Liver (tissue), 8 donors: ENCODE measurements at regions not wholly inside any gene's neighbourhood (a gene's known extent, or its start where the extent isn't known, plus 50 kb on each side); places are given as distances from the start of the nearest gene placed in this dataset.

Source experiments
- DNase-seq: peaks from one replicate; pipeline ENCODE4 v3.0.0-alpha.2; 2017; ENCODE audit warnings: low spot score
- H3K27ac ChIP-seq, 2 donors: one replicate each; pipeline ENCODE4 v1.7.0; 2013; ENCODE audit warnings: inconsistent platforms in 2 of 2, low read length in 2 of 2, control low read depth in 1 of 2, low read depth in 1 of 2, mild to moderate bottlenecking in 1 of 2
- H3K27me3 ChIP-seq, 4 donors: one replicate each; pipeline versions ENCODE4 v1.6.1 to v1.7.0; 2013; ENCODE audit warnings: low read length in 3 of 4, inconsistent platforms in 1 of 4, mild to moderate bottlenecking in 1 of 4, moderate library complexity in 1 of 4; ENCODE audit not compliant: control insufficient read depth in 4 of 4, insufficient read depth in 4 of 4
- H3K36me3 ChIP-seq, 4 donors: one replicate each; pipeline versions ENCODE4 v1.6.1 to v1.7.0; 2013; ENCODE audit warnings: low read length in 3 of 4, mild to moderate bottlenecking in 3 of 4, low read depth in 1 of 4, moderate library complexity in 1 of 4; ENCODE audit not compliant: control insufficient read depth in 4 of 4, insufficient read depth in 3 of 4
- H3K4me1 ChIP-seq, 4 donors: one replicate each; pipeline versions ENCODE4 v1.6.1 to v1.7.0; 2013; ENCODE audit warnings: low read length in 3 of 4, mild to moderate bottlenecking in 3 of 4, moderate library complexity in 1 of 4; ENCODE audit not compliant: control insufficient read depth in 4 of 4, insufficient read depth in 4 of 4
- H3K4me3 ChIP-seq, 3 donors: one replicate each; pipeline versions ENCODE4 v1.6.1 to v1.7.0; 2013; ENCODE audit warnings: low read length in 3 of 3, control low read depth in 1 of 3, low read depth in 1 of 3, mild to moderate bottlenecking in 1 of 3
- H3K9ac ChIP-seq, 2 donors: one replicate each; pipeline ENCODE4 v1.7.0; 2013; ENCODE audit warnings: low read length in 2 of 2, mild to moderate bottlenecking in 2 of 2, moderate library complexity in 2 of 2, control low read depth in 1 of 2, low read depth in 1 of 2
- H3K9me3 ChIP-seq, 4 donors: one replicate each; pipeline versions ENCODE4 v1.6.1 to v1.7.0; 2013; ENCODE audit warnings: low read length in 3 of 4; ENCODE audit not compliant: control insufficient read depth in 4 of 4
- EGR1 ChIP-seq, 2 donors: IDR thresholded peaks; 2 replicates each; pipeline ENCODE4 v1.6.1; 2016 to 2018; ENCODE audit warnings: antibody characterized with exemption in 2 of 2, low read depth in 2 of 2
- FOXA1 ChIP-seq: IDR thresholded peaks from 2 replicates; pipeline ENCODE4 v1.6.1; 2016; ENCODE audit warnings: antibody characterized with exemption
- FOXA2 ChIP-seq: IDR thresholded peaks from 2 replicates; pipeline ENCODE4 v1.6.1; 2016; ENCODE audit warnings: antibody characterized with exemption
- GABPA ChIP-seq, 2 donors: IDR thresholded peaks in 1 of 2; conservative IDR thresholded peaks in 1 of 2; 2 replicates each; pipeline ENCODE4 v1.6.1; 2016; ENCODE audit warnings: antibody characterized with exemption in 2 of 2, mild to moderate bottlenecking in 1 of 2, moderate library complexity in 1 of 2
- HNF4A ChIP-seq, 2 donors: conservative IDR thresholded peaks; 2 replicates each; pipeline ENCODE4 v1.6.1; 2016; ENCODE audit warnings: antibody characterized with exemption in 2 of 2, mild to moderate bottlenecking in 2 of 2
- HNF4G ChIP-seq: IDR thresholded peaks from 2 replicates; pipeline ENCODE4 v1.6.1; 2016; ENCODE audit warnings: antibody characterized with exemption
- NR2F2 ChIP-seq: IDR thresholded peaks from 2 replicates; pipeline ENCODE4 v1.6.1; 2016; ENCODE audit warnings: antibody characterized with exemption
- RXRA ChIP-seq, 2 donors: IDR thresholded peaks; 2 replicates each; pipeline ENCODE4 v1.6.1; 2017 to 2018; ENCODE audit warnings: antibody characterized with exemption in 2 of 2, mild to moderate bottlenecking in 1 of 2
- SP1 ChIP-seq: IDR thresholded peaks from 2 replicates; pipeline ENCODE4 v1.6.1; 2018; ENCODE audit warnings: antibody characterized with exemption, mild to moderate bottlenecking
- YY1 ChIP-seq: IDR thresholded peaks from 2 replicates; pipeline ENCODE4 v1.6.1; 2016; ENCODE audit warnings: antibody characterized with exemption, mild to moderate bottlenecking
- ZBTB33 ChIP-seq: IDR thresholded peaks from 2 replicates; pipeline ENCODE4 v1.6.1; 2016; ENCODE audit warnings: antibody characterized with exemption
- WGBS: extraction: QIAGEN DNeasy Blood & Tissue Kit; methylation state at CpG from one replicate; pipeline ENCODE4 v1.1.7; 2013; 5-methylcytosine and 5-hydroxymethylcytosine counted together
- TF ChIP-seq, protein P1 (sequence below): IDR thresholded peaks from 2 replicates; pipeline ENCODE4 v1.6.1; 2016; ENCODE audit warnings: antibody characterized with exemption, mild to moderate bottlenecking
- TF ChIP-seq, protein P2 (sequence below): fragments of 150-350 bp; IDR thresholded peaks from 2 replicates; pipeline ENCODE4 v1.5.1; 2017; ENCODE audit warnings: improper control_type of control experiment, low read depth, low read length; ENCODE audit not compliant: missing input control
- TF ChIP-seq, protein P3 (sequence below): IDR thresholded peaks from 2 replicates; pipeline ENCODE4 v1.6.1; 2016; ENCODE audit warnings: antibody characterized with exemption
- donor health status: healthy.
- donor health status: healthy.
- donor health status: healthy.
- donor health status: healthy.
- donor health status: healthy.

DNA sequence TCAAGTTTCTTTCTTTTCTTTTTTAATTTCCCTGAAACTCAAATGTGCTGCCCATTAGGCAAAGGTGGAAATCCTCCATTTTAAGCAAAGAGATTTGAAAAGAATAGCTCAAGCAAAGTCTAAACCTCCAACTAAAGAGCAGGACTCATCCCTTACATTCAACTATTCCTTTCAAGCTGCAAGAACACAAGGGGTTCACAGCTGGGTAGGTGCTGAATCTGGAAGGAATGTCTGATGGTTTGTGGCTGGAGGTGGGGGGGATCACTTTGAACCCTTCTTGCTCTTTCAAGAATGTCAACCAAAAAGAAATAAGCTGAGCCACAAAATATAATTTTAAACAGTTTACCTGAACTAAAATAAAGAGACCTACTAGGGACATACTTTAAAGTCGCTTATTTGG lies 375.7 kb upstream of the CDH10 start:
- no peak overlapping the region for H3K9ac ChIP-seq
- H3K4me3 ChIP-seq, result no peak overlapping the region
- H3K36me3 ChIP-seq, result no peaks in the 10 kb centered on the region
- no peaks in the 10 kb centered on the region for H3K27me3 ChIP-seq
- H3K4me1 ChIP-seq, result peaks cover 0 to 1% (median 0%) of the 10 kb centered on the region in 4 donors
- H3K27ac ChIP-seq, result no peak overlapping the region
- DNase-seq, result no peak
- 40% methylated on average over 1 of the region's 1 CpG for WGBS
- no peaks in the 10 kb centered on the region for H3K9me3 ChIP-seq
- no peak for TF ChIP-seq HNF4A (conservative IDR thresholded peaks at IDR 0.05)
- no peak for TF ChIP-seq SP1
- TF ChIP-seq FOXA1, result no peak
- no peak for TF ChIP-seq GABPA (IDR thresholded peaks at IDR 0.05 in 1 of 2, conservative IDR thresholded peaks at IDR 0.05 in 1 of 2)
- TF ChIP-seq YY1, result no peak
- TF ChIP-seq, protein P1, sequence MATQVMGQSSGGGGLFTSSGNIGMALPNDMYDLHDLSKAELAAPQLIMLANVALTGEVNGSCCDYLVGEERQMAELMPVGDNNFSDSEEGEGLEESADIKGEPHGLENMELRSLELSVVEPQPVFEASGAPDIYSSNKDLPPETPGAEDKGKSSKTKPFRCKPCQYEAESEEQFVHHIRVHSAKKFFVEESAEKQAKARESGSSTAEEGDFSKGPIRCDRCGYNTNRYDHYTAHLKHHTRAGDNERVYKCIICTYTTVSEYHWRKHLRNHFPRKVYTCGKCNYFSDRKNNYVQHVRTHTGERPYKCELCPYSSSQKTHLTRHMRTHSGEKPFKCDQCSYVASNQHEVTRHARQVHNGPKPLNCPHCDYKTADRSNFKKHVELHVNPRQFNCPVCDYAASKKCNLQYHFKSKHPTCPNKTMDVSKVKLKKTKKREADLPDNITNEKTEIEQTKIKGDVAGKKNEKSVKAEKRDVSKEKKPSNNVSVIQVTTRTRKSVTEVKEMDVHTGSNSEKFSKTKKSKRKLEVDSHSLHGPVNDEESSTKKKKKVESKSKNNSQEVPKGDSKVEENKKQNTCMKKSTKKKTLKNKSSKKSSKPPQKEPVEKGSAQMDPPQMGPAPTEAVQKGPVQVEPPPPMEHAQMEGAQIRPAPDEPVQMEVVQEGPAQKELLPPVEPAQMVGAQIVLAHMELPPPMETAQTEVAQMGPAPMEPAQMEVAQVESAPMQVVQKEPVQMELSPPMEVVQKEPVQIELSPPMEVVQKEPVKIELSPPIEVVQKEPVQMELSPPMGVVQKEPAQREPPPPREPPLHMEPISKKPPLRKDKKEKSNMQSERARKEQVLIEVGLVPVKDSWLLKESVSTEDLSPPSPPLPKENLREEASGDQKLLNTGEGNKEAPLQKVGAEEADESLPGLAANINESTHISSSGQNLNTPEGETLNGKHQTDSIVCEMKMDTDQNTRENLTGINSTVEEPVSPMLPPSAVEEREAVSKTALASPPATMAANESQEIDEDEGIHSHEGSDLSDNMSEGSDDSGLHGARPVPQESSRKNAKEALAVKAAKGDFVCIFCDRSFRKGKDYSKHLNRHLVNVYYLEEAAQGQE, result no peak
- no peak for TF ChIP-seq HNF4G
- no peak for TF ChIP-seq NR2F2
- TF ChIP-seq ZBTB33, result no peak
- TF ChIP-seq, protein P2, sequence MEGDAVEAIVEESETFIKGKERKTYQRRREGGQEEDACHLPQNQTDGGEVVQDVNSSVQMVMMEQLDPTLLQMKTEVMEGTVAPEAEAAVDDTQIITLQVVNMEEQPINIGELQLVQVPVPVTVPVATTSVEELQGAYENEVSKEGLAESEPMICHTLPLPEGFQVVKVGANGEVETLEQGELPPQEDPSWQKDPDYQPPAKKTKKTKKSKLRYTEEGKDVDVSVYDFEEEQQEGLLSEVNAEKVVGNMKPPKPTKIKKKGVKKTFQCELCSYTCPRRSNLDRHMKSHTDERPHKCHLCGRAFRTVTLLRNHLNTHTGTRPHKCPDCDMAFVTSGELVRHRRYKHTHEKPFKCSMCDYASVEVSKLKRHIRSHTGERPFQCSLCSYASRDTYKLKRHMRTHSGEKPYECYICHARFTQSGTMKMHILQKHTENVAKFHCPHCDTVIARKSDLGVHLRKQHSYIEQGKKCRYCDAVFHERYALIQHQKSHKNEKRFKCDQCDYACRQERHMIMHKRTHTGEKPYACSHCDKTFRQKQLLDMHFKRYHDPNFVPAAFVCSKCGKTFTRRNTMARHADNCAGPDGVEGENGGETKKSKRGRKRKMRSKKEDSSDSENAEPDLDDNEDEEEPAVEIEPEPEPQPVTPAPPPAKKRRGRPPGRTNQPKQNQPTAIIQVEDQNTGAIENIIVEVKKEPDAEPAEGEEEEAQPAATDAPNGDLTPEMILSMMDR, result no peak
- TF ChIP-seq FOXA2, result no peak
- no peak for TF ChIP-seq EGR1 (IDR thresholded peaks at IDR 0.05; ENCODE audit: low read depth in 2 of 2)
- TF ChIP-seq RXRA (IDR thresholded peaks at IDR 0.05), result no peak

- Histone ChIP-seq H3K27me3 (no peaks in the 10 kb centered on the region), H3K9ac (no peak overlapping the region), H3K36me3 (no peaks in the 10 kb centered on the region), H3K4me1 (no peaks in the 10 kb centered on the region), H3K4me3 (no peak overlapping the region), H3K9me3 (no peaks in the 10 kb centered on the region), H3K27ac (no peak overlapping the region)
- WGBS, result 91% methylated on average over 9 of the region's 9 CpGs
- TF ChIP-seq, protein P3, sequence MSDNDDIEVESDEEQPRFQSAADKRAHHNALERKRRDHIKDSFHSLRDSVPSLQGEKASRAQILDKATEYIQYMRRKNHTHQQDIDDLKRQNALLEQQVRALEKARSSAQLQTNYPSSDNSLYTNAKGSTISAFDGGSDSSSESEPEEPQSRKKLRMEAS, result no peak
- TF ChIP-seq FOXA1 (no peak), SP1 (no peak), HNF4G (no peak), HNF4A (conservative IDR thresholded peaks at IDR 0.05) (no peak), YY1 (no peak), GABPA (IDR thresholded peaks at IDR 0.05 in 1 of 2, conservative IDR thresholded peaks at IDR 0.05 in 1 of 2) (no peak)
- TF ChIP-seq, protein P1, result no peak
- no peak for DNase-seq
Measured at GRCh38 chr5:25009063-25009462, 364.3 kb upstream of the CDH10 start.
